ENCODE measurements at regions not wholly inside any gene's neighbourhood (a gene's known extent, or its start where the extent isn't known, plus 50 kb on each side); places are given as distances from the start of the nearest gene placed in this dataset.

DNA sequence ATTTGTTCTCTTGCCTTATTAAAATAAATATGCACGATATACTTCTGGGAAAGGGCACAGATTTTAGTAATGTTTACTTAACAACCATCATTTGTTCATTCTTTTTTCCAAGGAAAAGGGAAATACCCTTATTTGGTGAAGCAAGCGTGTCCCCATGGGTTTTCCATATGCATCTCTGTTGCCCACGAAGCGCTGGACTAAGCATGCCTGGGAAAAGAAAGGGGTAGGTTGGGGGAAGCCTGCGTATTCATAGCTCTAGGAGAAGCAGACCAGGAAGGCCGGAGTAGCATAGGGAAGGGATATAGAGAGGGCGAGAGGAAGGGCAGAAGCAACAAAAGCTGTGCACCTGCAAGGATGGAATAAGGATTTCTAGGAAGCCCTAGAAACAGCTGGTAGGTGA lies 61.8 kb upstream of the ACO1 start (continued):
- TF ChIP-seq RAD21 (IDR thresholded peaks at IDR 0.05; ENCODE audit: low read depth) (no peak), ZFX (IDR thresholded peaks at IDR 0.05) (no peak), REST (IDR thresholded peaks at IDR 0.05; ENCODE audit: low read depth) (no peak)
- TF ChIP-seq, protein P1, sequence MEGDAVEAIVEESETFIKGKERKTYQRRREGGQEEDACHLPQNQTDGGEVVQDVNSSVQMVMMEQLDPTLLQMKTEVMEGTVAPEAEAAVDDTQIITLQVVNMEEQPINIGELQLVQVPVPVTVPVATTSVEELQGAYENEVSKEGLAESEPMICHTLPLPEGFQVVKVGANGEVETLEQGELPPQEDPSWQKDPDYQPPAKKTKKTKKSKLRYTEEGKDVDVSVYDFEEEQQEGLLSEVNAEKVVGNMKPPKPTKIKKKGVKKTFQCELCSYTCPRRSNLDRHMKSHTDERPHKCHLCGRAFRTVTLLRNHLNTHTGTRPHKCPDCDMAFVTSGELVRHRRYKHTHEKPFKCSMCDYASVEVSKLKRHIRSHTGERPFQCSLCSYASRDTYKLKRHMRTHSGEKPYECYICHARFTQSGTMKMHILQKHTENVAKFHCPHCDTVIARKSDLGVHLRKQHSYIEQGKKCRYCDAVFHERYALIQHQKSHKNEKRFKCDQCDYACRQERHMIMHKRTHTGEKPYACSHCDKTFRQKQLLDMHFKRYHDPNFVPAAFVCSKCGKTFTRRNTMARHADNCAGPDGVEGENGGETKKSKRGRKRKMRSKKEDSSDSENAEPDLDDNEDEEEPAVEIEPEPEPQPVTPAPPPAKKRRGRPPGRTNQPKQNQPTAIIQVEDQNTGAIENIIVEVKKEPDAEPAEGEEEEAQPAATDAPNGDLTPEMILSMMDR (IDR thresholded peaks at IDR 0.05 in 2 of 3, conservative IDR thresholded peaks at IDR 0.05 in 1 of 3; ENCODE audit: borderline replicate concordance in 1 of 3, insufficient read depth in 1 of 3, low read depth in 2 of 3, low read length in 2 of 3) = no peak

DNA sequence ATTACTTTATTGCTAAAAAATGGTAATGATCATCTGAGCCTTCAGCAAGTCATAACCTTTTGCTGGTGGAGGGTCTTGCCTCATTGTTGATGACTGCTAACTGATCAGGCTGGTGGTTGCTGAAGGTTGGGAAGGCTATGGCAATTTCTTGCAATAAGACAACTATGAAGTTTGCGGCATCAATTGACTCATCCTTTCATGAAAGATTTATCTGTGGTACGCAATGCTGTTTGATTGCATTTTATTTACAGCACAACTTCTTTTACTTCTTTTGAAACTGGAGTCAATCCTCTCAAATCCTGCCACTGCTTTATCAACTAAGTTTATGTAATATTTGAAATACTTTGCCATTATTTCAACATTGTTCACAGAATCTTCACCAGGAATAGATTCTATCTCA lies 58.3 kb upstream of the ACO1 start:
- H2AFZ ChIP-seq (ENCODE audit: low read depth, low read length, poor library complexity, severe bottlenecking) = no peak overlapping the region
- ATAC-seq = no peak
- intact Hi-C loops (cut with micrococcal nuclease) = no loop called here
- H3K4me2 ChIP-seq (ENCODE audit: low read length) = no peak overlapping the region
- H3K36me3 ChIP-seq (ENCODE audit: control insufficient read depth in 1 of 2, insufficient read depth in 2 of 2, low read length in 2 of 2) = no peaks in the 10 kb centered on the region
- no TSS peak for BruUV-seq (replicated peaks)
- H3K4me3 ChIP-seq (replicated peaks in 1 of 2; ENCODE audit: low read depth in 1 of 2, low read length in 2 of 2) = no peak overlapping the region
- H4K20me1 ChIP-seq (ENCODE audit: insufficient read depth) = no peaks in the 10 kb centered on the region
- H3K4me1 ChIP-seq (ENCODE audit: control insufficient read depth in 1 of 2, insufficient read depth in 2 of 2, low read length in 2 of 2) = no peaks in the 10 kb centered on the region
- TF ChIP-seq POLR2A (IDR thresholded peaks at IDR 0.05; ENCODE audit: borderline replicate concordance, extremely low read depth, insufficient read depth, insufficient read length) = no peak
- no peak for TF ChIP-seq ELF1 (IDR thresholded peaks at IDR 0.05; ENCODE audit: borderline replicate concordance, low read depth)
- no peaks in the 10 kb centered on the region for H3K9me2 ChIP-seq (ENCODE audit: insufficient read depth)
- ChIA-PET POLR2A (no interaction called here), CTCF (no interaction called here), RAD21 (ENCODE audit: low non-redundant PET in 1 of 2, low total read pairs in 2 of 2, uncharacterized antibody in 2 of 2, unreplicated experiment in 2 of 2) (no interaction called here)
- H3K27me3 ChIP-seq (ENCODE audit: insufficient read depth, low read length) = no peaks in the 10 kb centered on the region
- H3K79me2 ChIP-seq (ENCODE audit: insufficient read depth, low read length) = no peaks in the 10 kb centered on the region
- H3K27ac ChIP-seq (ENCODE audit: low read depth, low read length) = no peak overlapping the region
- DNase-seq (ENCODE audit: low read depth, low spot score) = no peak
- H3K9me3 ChIP-seq (ENCODE audit: control insufficient read depth in 1 of 2, insufficient read depth in 1 of 2, low read depth in 1 of 2, low read length in 2 of 2) = no peaks in the 10 kb centered on the region; a peak in 1 of 4 replicates
- no peak overlapping the region for H3K9ac ChIP-seq (ENCODE audit: low read length)
